ENCODE measurements at regions not wholly inside any gene's neighbourhood (a gene's known extent, or its start where the extent isn't known, plus 50 kb on each side); places are given as distances from the start of the nearest gene placed in this dataset.

DNA sequence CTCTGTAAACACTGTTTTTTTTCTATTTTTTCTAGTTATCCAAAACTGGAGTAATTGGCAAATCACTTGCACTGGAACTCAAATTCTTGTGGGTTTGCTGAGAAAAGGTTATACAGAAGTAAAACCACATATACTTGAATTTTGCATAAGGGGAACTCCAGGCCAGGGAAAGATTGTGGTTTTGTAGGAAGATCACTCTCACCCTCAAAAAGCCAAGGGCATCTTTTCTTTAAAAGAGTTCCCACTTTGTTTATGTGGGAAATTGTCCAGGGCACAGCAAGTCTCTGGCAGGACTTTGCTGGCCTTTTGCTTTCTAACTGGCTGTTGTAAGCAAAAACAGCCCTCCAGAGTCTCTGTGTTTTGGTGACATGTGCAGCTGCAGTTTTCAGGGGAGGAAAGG lies 340.3 kb upstream of the RBMS3 start:
- TF ChIP-seq EZH2phosphoT487 (IDR thresholded peaks at IDR 0.05; ENCODE audit: borderline replicate concordance, low read length): no peak
- TF ChIP-seq, protein P1, sequence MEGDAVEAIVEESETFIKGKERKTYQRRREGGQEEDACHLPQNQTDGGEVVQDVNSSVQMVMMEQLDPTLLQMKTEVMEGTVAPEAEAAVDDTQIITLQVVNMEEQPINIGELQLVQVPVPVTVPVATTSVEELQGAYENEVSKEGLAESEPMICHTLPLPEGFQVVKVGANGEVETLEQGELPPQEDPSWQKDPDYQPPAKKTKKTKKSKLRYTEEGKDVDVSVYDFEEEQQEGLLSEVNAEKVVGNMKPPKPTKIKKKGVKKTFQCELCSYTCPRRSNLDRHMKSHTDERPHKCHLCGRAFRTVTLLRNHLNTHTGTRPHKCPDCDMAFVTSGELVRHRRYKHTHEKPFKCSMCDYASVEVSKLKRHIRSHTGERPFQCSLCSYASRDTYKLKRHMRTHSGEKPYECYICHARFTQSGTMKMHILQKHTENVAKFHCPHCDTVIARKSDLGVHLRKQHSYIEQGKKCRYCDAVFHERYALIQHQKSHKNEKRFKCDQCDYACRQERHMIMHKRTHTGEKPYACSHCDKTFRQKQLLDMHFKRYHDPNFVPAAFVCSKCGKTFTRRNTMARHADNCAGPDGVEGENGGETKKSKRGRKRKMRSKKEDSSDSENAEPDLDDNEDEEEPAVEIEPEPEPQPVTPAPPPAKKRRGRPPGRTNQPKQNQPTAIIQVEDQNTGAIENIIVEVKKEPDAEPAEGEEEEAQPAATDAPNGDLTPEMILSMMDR (conservative IDR thresholded peaks at IDR 0.05; ENCODE audit: low read depth, low read length): no peak
- no peak for TF ChIP-seq EZH2 (IDR thresholded peaks at IDR 0.05; ENCODE audit: low read length, unreplicated experiment)
